H9 (cell line): ENCODE measurements at regions not wholly inside any gene's neighbourhood (a gene's known extent, or its start where the extent isn't known, plus 50 kb on each side); places are given as distances from the start of the nearest gene placed in this dataset.
A peak's percentile ranks its signal among the peaks of the same experiment; 100 is the strongest.

Experiments
- DNase-seq: peaks from one replicate; pipeline ENCODE4 v3.0.0-alpha.2; 2017
- H2AFZ ChIP-seq: one replicate; pipeline ENCODE4 v1.6.1; 2013; ENCODE audit warnings: mild to moderate bottlenecking, low read length, control low read depth, moderate library complexity
- H2AK5ac ChIP-seq: 2 replicates; pipeline ENCODE4 v1.6.1; 2013; ENCODE audit warnings: low read length, control low read depth, mixed read lengths; ENCODE audit not compliant: insufficient read length
- H2BK120ac ChIP-seq: one replicate; pipeline ENCODE4 v1.6.1; 2013; ENCODE audit warnings: low read depth, mild to moderate bottlenecking, low read length, control low read depth, inconsistent platforms; ENCODE audit not compliant: poor library complexity, severe bottlenecking
- H2BK12ac ChIP-seq: 2 replicates; pipeline ENCODE4 v1.6.1; 2013; ENCODE audit warnings: low read length, control low read depth, mixed read lengths, low read depth; ENCODE audit not compliant: insufficient read length
- H2BK15ac ChIP-seq: 2 replicates; pipeline ENCODE4 v1.6.1; 2013; ENCODE audit warnings: low read depth, low read length, control low read depth
- H2BK20ac ChIP-seq: one replicate; pipeline ENCODE4 v1.6.1; 2013; ENCODE audit warnings: low read depth, mild to moderate bottlenecking, low read length, control low read depth, inconsistent platforms; ENCODE audit not compliant: poor library complexity, severe bottlenecking
- H2BK5ac ChIP-seq: 2 replicates; pipeline ENCODE4 v1.6.1; 2013; ENCODE audit warnings: low read length, control low read depth, mixed read lengths; ENCODE audit not compliant: insufficient read length
- H3K14ac ChIP-seq: 2 replicates; pipeline ENCODE4 v1.6.1; 2013; ENCODE audit warnings: low read length, control low read depth; ENCODE audit not compliant: insufficient read depth
- H3K18ac ChIP-seq: 2 replicates; pipeline ENCODE4 v1.6.1; 2013; ENCODE audit warnings: low read depth, mild to moderate bottlenecking, mixed read lengths, low read length, control low read depth; ENCODE audit not compliant: insufficient read length
- H3K23ac ChIP-seq: 2 replicates; pipeline ENCODE4 v1.6.1; 2013; ENCODE audit warnings: low read length, control low read depth, mixed read lengths, low read depth; ENCODE audit not compliant: insufficient read length
- H3K23me2 ChIP-seq: 2 replicates; pipeline ENCODE4 v1.6.1; 2013; ENCODE audit warnings: low read depth, mild to moderate bottlenecking, mixed read lengths, low read length, control low read depth; ENCODE audit not compliant: insufficient read length, poor library complexity, severe bottlenecking
- H3K27ac ChIP-seq: 2 replicates; pipeline ENCODE4 v1.5.1; 2013; ENCODE audit warnings: low read length, control low read depth, mixed read lengths, low read depth; ENCODE audit not compliant: insufficient read length
- H3K27me3 ChIP-seq: 2 replicates; pipeline ENCODE4 v1.6.1; 2013; ENCODE audit warnings: low read length, control low read depth, inconsistent platforms; ENCODE audit not compliant: insufficient read depth
- H3K4ac ChIP-seq: 2 replicates; pipeline ENCODE4 v1.6.1; 2013; ENCODE audit warnings: low read depth, mild to moderate bottlenecking, control low read depth, inconsistent platforms, low read length, moderate library complexity
- H3K4me1 ChIP-seq: 2 replicates; pipeline ENCODE4 v1.6.1; 2013; ENCODE audit warnings: low read length, control low read depth, inconsistent platforms; ENCODE audit not compliant: insufficient read depth
- H3K4me2 ChIP-seq: 2 replicates; pipeline ENCODE4 v1.6.1; 2013; ENCODE audit warnings: low read length, control low read depth, mixed read lengths; ENCODE audit not compliant: insufficient read length, insufficient read depth
- H3K56ac ChIP-seq: 2 replicates; pipeline ENCODE4 v1.6.1; 2013; ENCODE audit warnings: low read depth, mild to moderate bottlenecking, mixed read lengths, low read length, control low read depth; ENCODE audit not compliant: insufficient read length
- H3K79me1 ChIP-seq: 2 replicates; pipeline ENCODE4 v1.6.1; 2013; ENCODE audit warnings: low read depth, mild to moderate bottlenecking, moderate library complexity, low read length, control low read depth, inconsistent platforms; ENCODE audit not compliant: insufficient read depth, poor library complexity, severe bottlenecking
- H3K79me2 ChIP-seq: 2 replicates; pipeline ENCODE4 v1.6.1; 2013; ENCODE audit warnings: low read length, control low read depth, inconsistent platforms; ENCODE audit not compliant: insufficient read depth
- H3K9ac ChIP-seq: 2 replicates; pipeline ENCODE4 v1.6.1; 2013; ENCODE audit warnings: low read length, control low read depth, mixed read lengths; ENCODE audit not compliant: insufficient read length; ENCODE audit errors: extremely low read depth
- H3K9me3 ChIP-seq: one replicate; pipeline ENCODE4 v1.6.1; 2013; ENCODE audit warnings: low read depth, low read length, inconsistent platforms; ENCODE audit not compliant: control insufficient read depth
- H3T11ph ChIP-seq: one replicate; pipeline ENCODE4 v1.6.1; 2013; ENCODE audit warnings: mild to moderate bottlenecking, low read length, control low read depth, inconsistent platforms
- H4K20me1 ChIP-seq: one replicate; pipeline ENCODE4 v1.6.1; 2013; ENCODE audit not compliant: control insufficient read depth, insufficient read length, insufficient read depth
- H4K5ac ChIP-seq: 2 replicates; pipeline ENCODE4 v1.6.1; 2013; ENCODE audit warnings: low read depth, mild to moderate bottlenecking, mixed read lengths, low read length, control low read depth; ENCODE audit not compliant: insufficient read length
- H4K8ac ChIP-seq: replicated peaks from 2 replicates; pipeline ENCODE4 v1.6.1; 2013; ENCODE audit warnings: low read length, control low read depth, mixed read lengths, low read depth; ENCODE audit not compliant: insufficient read length
- H4K91ac ChIP-seq: 2 replicates; pipeline ENCODE4 v1.6.1; 2013; ENCODE audit warnings: low read depth, mild to moderate bottlenecking, moderate library complexity, mixed read lengths, low read length, control low read depth; ENCODE audit not compliant: insufficient read length
- H3K27ac Mint-ChIP-seq, 3 experiments: 2 replicates in 2 of 3; 3 replicates in 1 of 3; pipeline ENCODE4 v1.8.0; 2020 to 2021; ENCODE audit warnings: mixed read lengths in 3 of 3, mild to moderate bottlenecking in 1 of 3, moderate library complexity in 1 of 3
- H3K27me3 Mint-ChIP-seq: 2 replicates; pipeline ENCODE4 v1.8.0; 2021; ENCODE audit warnings: low read depth, mild to moderate bottlenecking, moderate library complexity, mixed read lengths
- H3K36me3 Mint-ChIP-seq, 3 experiments: 2 replicates in 2 of 3; 3 replicates in 1 of 3; pipeline ENCODE4 v1.8.0; 2020 to 2021; ENCODE audit warnings: low read depth in 3 of 3, mixed read lengths in 3 of 3; ENCODE audit not compliant: insufficient read depth in 1 of 3
- H3K4me1 Mint-ChIP-seq, 2 experiments: 2 replicates each; pipeline ENCODE4 v1.8.0; 2020; ENCODE audit warnings: mixed read lengths in 2 of 2
- H3K4me3 Mint-ChIP-seq, 2 experiments: 2 replicates in 1 of 2; 3 replicates in 1 of 2; pipeline ENCODE4 v1.8.0; 2020 to 2021; ENCODE audit warnings: mild to moderate bottlenecking in 2 of 2, mixed read lengths in 2 of 2, moderate library complexity in 1 of 2
- H3K9me3 Mint-ChIP-seq, 2 experiments: 2 replicates in 1 of 2; 3 replicates in 1 of 2; pipeline ENCODE4 v1.8.0; 2020; ENCODE audit warnings: mild to moderate bottlenecking in 2 of 2, mixed read lengths in 2 of 2, moderate library complexity in 1 of 2
- CTCF ChIP-seq: fragments of 200-600 bp; sonication (generic); conservative IDR thresholded peaks from 3 replicates; pipeline ENCODE4 v1.8.0; 2021; ENCODE audit warnings: antibody characterized with exemption, mild to moderate bottlenecking
- whole genome bisulfite sequencing: extraction: QIAGEN DNeasy Blood & Tissue Kit; methylation state at CpG from one replicate; pipeline ENCODE4 v1.1.7; 2013; ENCODE audit warnings: missing lambda C conversion rate, low lambda C conversion rate, mixed read lengths; ENCODE audit not compliant: insufficient read length; ENCODE audit errors: extremely low coverage; 5-methylcytosine and 5-hydroxymethylcytosine counted together

- no peak overlapping the region for H3K27ac ChIP-seq
- H3K9ac ChIP-seq = no peak overlapping the region
- no peak overlapping the region for H4K91ac ChIP-seq
- H3K14ac ChIP-seq = no peak overlapping the region
- H3K79me2 ChIP-seq = no peaks in the 10 kb centered on the region
- no peak overlapping the region for H2AK5ac ChIP-seq
- no peaks in the 10 kb centered on the region; the same call in 1 of the 2 replicates for H3K4me1 ChIP-seq
- H3K4me3 Mint-ChIP-seq = no peak overlapping the region
- H3K56ac ChIP-seq = no peak overlapping the region
- no peak overlapping the region for H2BK12ac ChIP-seq
- no peak for DNase-seq
- no peak overlapping the region for H3K4me2 ChIP-seq
- H3K23me2 ChIP-seq = peaks cover 2% of the 10 kb centered on the region
- H3K9me3 ChIP-seq = no peaks in the 10 kb centered on the region
- TF ChIP-seq CTCF = no peak
- H4K8ac ChIP-seq = no peak overlapping the region
- no peaks in the 10 kb centered on the region for H3K36me3 Mint-ChIP-seq
- no peaks in the 10 kb centered on the region for H3K27me3 ChIP-seq
- no peaks in the 10 kb centered on the region for H4K20me1 ChIP-seq
- no peaks in the 10 kb centered on the region for H3K79me1 ChIP-seq
- peak overlapping the region in 1 of 3 experiments; percentile 15; a peak in 1 of 7 replicates for H3K27ac Mint-ChIP-seq
- H3K4ac ChIP-seq = no peak overlapping the region
- H3T11ph ChIP-seq = no peak overlapping the region
- no peak overlapping the region for H2BK5ac ChIP-seq
- H2BK20ac ChIP-seq = no peak overlapping the region
- no peak overlapping the region for H2BK120ac ChIP-seq
- no peaks in the 10 kb centered on the region; a peak in 2 of 5 replicates for H3K9me3 Mint-ChIP-seq
- no CpG with 5 or more reads among the region's 2 CpGs for WGBS
- H3K4me1 Mint-ChIP-seq = peaks cover 25 to 31% of the 10 kb centered on the region in 2 experiments
- 0 out of 2 replicates have a peak, but pooled peaks cover 2% of the 10 kb centered on the region for H3K27me3 Mint-ChIP-seq
- no peak overlapping the region for H3K23ac ChIP-seq
- no peak overlapping the region for H2BK15ac ChIP-seq
- peak overlapping the region; percentile 9 for H4K5ac ChIP-seq
- no peak overlapping the region for H3K18ac ChIP-seq
- no peak overlapping the region for H2AFZ ChIP-seq
These were observed 73.2 kb upstream of the BICD1 start for GRCh38 chr12:32033406-32033805.
